Fibroblast of lung (primary cell): ENCODE measurements at regions not wholly inside any gene's neighbourhood (a gene's known extent, or its start where the extent isn't known, plus 50 kb on each side); places are given as distances from the start of the nearest gene placed in this dataset.

ENCODE experiments used
- EZH2 ChIP-seq: IDR thresholded peaks from 2 replicates; pipeline ENCODE4 v1.5.1; 2012; ENCODE audit warnings: low read length, control low read depth, mild to moderate bottlenecking; ENCODE audit errors: missing control alignments
- TF ChIP-seq, protein P1 (sequence below), 2 donors: IDR thresholded peaks in 1 of 2; conservative IDR thresholded peaks in 1 of 2; 1 replicate in 1 of 2; 2 replicates in 1 of 2; pipeline ENCODE4 v1.5.1; 2011 to 2012; ENCODE audit warnings: low read length in 2 of 2, control low read depth in 1 of 2, inconsistent platforms in 1 of 2, low read depth in 1 of 2, mild to moderate bottlenecking in 1 of 2

GRCh38 chr4:54844911-54845310, 187.2 kb downstream of the KIT start:
- TF ChIP-seq, protein P1, sequence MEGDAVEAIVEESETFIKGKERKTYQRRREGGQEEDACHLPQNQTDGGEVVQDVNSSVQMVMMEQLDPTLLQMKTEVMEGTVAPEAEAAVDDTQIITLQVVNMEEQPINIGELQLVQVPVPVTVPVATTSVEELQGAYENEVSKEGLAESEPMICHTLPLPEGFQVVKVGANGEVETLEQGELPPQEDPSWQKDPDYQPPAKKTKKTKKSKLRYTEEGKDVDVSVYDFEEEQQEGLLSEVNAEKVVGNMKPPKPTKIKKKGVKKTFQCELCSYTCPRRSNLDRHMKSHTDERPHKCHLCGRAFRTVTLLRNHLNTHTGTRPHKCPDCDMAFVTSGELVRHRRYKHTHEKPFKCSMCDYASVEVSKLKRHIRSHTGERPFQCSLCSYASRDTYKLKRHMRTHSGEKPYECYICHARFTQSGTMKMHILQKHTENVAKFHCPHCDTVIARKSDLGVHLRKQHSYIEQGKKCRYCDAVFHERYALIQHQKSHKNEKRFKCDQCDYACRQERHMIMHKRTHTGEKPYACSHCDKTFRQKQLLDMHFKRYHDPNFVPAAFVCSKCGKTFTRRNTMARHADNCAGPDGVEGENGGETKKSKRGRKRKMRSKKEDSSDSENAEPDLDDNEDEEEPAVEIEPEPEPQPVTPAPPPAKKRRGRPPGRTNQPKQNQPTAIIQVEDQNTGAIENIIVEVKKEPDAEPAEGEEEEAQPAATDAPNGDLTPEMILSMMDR (conservative IDR thresholded peaks at IDR 0.05 in 1 of 2, IDR thresholded peaks at IDR 0.05 in 1 of 2; ENCODE audit: low read depth in 1 of 2, low read length in 2 of 2), result no peak
- no peak for TF ChIP-seq EZH2
